C4-2B (cell line): ENCODE measurements at regions not wholly inside any gene's neighbourhood (a gene's known extent, or its start where the extent isn't known, plus 50 kb on each side); places are given as distances from the start of the nearest gene placed in this dataset.
"Not testable (repeated sequence)": the region's sequence is repeated elsewhere in the genome, so short reads cannot be mapped to it uniquely, and the experiment has no call there.

Experiments
- CTCF ChIP-seq: fragments of 450-650 bp; conservative IDR thresholded peaks from 2 replicates; pipeline ENCODE4 v1.5.1; 2017; ENCODE audit warnings: mild to moderate bottlenecking
- ZFX ChIP-seq: fragments of 450-650 bp; IDR thresholded peaks from 2 replicates; pipeline ENCODE4 v1.6.1; 2017

GRCh38 chr16:29197494-29198100, 208.9 kb downstream of the NPIPB11 start:
- not testable (repeated sequence) for TF ChIP-seq CTCF, ZFX
